HG03064 (cell line): ENCODE measurements at regions not wholly inside any gene's neighbourhood (a gene's known extent, or its start where the extent isn't known, plus 50 kb on each side); places are given as distances from the start of the nearest gene placed in this dataset.
A peak's percentile ranks its signal among the peaks of the same experiment; 100 is the strongest.
"Not testable (repeated sequence)": the region's sequence is repeated elsewhere in the genome, so short reads cannot be mapped to it uniquely, and the experiment has no call there.

Source experiments
- ATAC-seq: cut with Tn5 transposase; IDR thresholded peaks from one replicate; pipeline ENCODE4 v1.9.1; 2021; ENCODE audit warnings: low read depth; ENCODE audit not compliant: unreplicated experiment

- not testable (repeated sequence) for ATAC-seq
Observed at GRCh38 chr6:27775138-27775795, 136.9 kb downstream of the OR2B2 start.

- ATAC-seq, result not testable (repeated sequence)
Observed at GRCh38 chr6:27774264-27774600, 138.0 kb downstream of the OR2B2 start.

- ATAC-seq, result not testable (repeated sequence)
Observed at GRCh38 chr6:27773542-27774263, 138.5 kb downstream of the OR2B2 start.

GRCh38 chr6:27772261-27773001 is 139.8 kb downstream of the OR2B2 start:
- no peak for ATAC-seq

- no peak for ATAC-seq
Observed at GRCh38 chr6:27771235-27771634, 141.0 kb downstream of the OR2B2 start.

GRCh38 chr6:27770724-27771123 is 141.5 kb downstream of the OR2B2 start:
- ATAC-seq, result no peak

- no peak for ATAC-seq
Observed at GRCh38 chr6:27768556-27768955, 143.6 kb downstream of the OR2B2 start.

DNA sequence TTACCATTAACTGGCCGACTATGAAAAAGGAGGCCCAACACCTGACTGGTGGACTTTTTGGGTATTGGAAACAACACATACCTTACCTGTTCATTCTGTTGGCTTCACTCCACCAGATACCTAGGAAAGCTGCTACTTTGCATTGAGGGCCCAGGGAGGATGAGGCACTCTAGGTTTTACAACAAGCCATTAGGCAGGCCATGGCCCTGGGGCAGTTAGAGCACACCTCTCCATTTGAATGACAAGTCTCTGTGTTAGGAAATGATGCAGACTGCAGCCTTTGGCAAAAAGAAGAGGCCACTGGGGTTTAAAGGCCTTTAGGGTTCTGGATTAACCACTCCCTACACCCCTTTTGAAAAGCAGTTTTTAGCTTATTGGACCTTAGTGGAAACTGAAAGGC is 144.3 kb downstream of the OR2B2 start:
- ATAC-seq, result no peak

DNA sequence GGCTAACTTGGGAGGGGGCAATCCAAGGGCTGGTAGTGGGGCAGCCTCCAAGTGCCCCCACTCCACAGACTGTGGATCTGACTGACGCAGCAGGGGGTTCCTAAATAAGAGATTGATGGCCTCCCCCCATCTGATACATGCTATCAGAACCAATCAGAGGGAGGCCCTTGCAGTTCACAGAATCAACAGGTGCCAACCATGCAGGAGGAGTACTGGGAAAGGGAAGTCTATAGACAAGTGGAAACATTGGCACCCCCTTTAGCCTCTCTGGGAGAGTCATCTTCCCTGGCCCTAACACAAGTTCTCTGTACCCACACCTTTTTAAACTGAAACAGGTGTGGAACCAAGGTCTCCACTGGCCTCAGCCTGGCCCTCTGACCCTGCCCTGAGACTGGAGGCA is 145.8 kb downstream of the OR2B2 start:
- no peak for ATAC-seq

DNA sequence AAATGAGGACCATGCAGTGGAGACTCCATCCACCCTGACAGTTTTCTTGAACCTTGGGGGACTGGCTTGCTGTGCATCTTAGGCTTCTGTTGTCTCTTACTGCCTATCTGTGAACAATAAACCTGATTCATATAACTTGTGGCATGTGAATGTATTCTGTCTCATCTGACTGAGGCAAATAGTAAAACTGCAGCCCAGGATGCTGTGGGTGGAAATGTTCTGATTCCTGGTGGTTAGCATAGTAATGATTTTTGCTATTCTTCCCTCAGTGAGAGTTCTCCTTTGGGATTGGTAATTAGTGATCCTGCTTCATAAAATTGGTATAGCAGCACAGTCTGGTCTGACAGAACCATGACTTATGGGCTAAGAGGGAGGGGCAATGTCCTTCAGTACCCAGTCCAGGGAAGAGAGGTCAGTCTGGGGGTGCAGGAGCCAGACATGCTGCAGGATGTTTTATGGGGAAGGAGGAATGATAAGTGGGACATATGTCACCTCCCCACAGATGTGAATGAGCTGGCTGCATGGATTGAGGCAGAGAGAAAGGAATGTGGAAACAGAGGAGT is 147.1 kb downstream of the OR2B2 start:
- ATAC-seq, result no peak

DNA sequence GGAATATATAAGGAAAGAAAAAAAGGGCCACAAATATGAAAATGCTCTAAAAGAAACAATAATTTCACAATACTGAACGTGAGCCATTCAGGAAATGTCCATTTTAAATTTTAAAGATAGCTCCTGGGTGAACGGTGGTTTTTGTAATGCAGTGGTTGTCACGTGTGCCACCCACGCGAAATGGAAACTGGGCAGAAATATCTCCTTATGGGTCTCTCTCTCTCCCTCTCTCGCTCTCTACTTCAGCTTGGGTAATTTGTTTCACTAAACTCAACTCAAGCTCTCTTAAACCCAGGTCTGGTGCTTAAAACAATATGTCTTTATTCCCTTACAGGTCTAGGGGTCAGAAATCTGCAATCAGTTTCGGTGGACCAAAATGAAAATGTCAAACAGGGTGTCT is 150.8 kb downstream of the OR2B2 start:
- ATAC-seq, result no peak

DNA sequence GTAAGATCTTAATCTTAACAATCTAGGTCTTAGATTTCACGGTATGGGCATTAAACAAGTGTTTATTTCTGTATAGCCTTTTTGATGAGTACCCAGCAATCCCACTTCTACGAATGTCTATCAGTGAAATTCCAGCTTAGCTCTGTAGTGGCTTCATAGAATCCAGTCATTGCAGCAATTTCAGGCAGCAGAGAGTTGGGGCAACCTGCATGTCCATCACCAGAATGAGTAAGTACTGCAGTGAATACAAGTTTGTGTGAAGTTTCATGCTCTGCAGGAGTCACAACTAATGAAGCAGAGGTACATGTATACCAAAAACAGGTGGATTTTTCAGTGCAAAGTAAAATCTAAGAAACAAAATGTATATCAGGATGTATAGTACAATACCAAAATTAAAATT is 151.7 kb downstream of the OR2B2 start:
- ATAC-seq, result no peak

GRCh38 chr6:27759930-27760329 is 152.3 kb downstream of the OR2B2 start:
- ATAC-seq, result no peak

- ATAC-seq, result no peak
Observed at GRCh38 chr6:27758491-27758890, 153.7 kb downstream of the OR2B2 start.

- ATAC-seq, result no peak
Observed at GRCh38 chr6:27757307-27757706, 154.9 kb downstream of the OR2B2 start.

DNA sequence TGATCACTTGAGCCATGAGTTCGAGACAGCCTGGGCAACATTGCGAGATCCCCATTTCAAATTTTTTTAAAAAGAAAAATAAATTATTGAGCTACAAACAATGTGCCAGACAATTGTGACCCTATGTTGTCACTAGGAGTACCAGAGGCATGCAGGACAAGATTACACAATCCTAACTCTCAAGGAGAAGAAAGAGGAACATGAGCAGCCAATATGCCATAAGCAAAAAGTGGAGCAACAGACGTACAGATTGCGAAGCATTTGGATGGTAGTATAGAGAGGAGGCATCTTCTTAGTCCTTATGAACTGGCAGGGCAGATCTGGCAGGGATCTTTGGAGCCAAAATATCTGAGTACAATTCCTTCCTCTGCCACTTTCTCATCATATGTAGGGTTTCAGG is 156.4 kb downstream of the OR2B2 start:
- ATAC-seq, result no peak

GRCh38 chr6:27754408-27754782 is 157.8 kb downstream of the OR2B2 start:
- ATAC-seq, result no peak

DNA sequence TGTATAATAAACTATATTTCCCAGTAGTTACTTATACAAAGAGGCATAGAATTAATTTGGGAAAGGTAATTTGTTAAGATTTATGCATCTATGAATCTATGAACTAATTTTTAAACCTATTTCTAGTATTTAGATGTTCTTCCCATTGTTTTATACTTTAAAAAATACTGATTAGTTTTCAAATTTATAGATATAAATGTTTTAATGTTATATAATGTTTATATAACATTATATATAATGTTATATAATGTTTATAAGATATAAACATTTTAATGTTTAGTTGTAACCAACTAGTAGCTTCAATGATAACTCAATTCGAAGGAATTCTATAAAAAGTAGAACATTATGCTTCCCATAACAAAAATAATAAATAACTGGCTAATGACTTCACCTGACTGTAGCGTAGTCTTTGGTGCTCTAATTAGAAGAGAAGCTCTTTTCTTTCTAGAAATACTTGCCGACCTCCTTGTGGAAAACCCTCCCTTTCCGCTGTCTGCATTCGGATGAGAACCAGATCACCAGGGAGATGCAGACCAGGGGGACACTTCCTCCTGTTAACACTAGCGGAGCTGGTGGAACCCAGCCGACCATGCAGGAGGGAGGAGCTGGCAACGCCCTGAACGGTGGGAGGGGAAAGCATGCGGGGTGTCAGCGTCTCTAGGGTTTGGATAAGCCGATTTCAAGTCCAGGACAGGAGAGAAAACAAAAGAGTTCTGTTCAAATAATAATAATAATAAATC is 158.4 kb downstream of the OR2B2 start:
- no peak for ATAC-seq

DNA sequence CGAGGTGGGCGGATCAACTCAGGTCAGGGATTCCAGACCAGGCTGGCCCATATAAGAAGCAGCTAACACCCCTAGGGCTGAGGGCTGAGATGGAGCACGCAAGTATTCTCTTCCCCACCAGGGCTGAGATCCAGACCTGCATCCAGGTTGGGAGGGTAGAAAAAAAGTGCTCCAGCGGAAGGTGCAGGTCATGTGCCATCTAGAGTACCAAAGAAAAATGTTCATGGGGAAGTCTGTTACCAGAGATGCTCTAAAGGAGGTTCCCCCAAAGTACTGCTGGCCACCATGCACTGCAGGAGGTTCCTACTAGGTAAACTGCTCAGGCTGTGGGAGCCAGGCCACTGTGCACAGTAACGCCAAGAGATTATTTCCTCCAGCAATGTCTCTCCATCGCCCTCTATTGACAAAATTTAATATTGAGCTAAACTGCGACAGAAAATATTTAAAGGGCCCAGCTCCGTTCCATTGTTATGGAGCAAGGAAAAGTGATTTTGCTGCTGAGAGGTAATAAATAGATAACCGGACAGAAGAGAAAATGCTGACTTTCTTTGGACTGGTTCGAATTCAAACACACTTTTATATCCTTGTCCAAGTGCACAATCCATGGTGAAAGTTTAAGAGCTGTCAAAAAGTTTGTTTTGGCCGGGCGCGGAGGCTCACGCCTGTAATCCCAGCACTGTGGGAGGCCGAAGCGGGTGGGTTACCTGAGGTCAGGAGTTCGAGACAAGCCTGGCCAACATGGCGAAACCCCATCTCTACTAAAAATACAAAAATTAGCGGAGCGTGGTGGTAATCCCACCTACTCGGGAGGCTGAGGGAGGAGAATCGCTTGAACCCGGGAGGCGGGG is 159.9 kb downstream of the OR2B2 start:
- peak; percentile 43 for ATAC-seq

DNA sequence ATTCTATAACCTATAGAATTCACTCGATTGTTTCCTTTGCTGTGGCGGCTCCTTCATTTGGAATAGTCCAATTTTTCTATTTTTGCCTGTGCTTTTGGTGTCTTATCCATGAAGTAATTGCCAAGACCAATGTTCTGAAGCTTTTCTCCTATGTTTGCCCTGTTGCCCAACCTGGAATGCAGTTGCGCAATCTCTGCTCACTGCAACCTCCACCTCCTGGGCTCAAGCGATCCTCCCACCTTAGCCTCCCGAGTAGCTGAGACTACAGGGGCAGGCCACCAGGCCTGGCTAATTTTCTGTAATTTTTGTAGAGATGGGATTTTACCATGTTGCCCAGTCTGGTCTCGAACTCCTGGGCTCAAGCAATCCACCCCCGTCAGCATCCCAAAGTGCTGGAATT is 163.5 kb downstream of the OR2B2 start:
- ATAC-seq, result no peak
